GM18519 (cell line): ENCODE measurements at regions not wholly inside any gene's neighbourhood (a gene's known extent, or its start where the extent isn't known, plus 50 kb on each side); places are given as distances from the start of the nearest gene placed in this dataset.
"Not testable (repeated sequence)": the region's sequence is repeated elsewhere in the genome, so short reads cannot be mapped to it uniquely, and the experiment has no call there.

Source experiments
- ATAC-seq: cut with Tn5 transposase; IDR thresholded peaks from one replicate; pipeline ENCODE4 v1.9.1; 2021; ENCODE audit warnings: mild to moderate bottlenecking, moderate library complexity; ENCODE audit not compliant: unreplicated experiment, low FRiP score

DNA sequence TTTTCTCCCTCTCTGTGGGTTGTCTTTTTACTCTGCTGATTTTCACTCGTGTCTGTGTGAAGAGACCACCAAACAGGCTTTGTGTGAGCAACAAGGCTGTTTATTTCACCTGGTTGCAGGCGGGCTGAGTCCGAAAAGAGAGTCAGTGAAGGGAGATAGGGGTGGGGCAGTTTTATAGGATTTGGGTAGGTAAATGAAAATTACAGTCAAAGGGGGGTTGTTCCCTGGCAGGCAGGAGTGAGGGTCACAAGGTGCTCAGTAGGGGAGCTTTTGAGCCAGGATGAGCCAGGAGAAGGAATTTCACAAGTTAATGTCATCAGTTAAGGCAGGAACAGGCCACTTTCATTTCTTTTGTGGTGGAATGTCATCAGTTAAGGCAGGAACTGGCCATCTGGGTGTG, 729.6 kb downstream of the TRHDE start:
- ATAC-seq = not testable (repeated sequence)

DNA sequence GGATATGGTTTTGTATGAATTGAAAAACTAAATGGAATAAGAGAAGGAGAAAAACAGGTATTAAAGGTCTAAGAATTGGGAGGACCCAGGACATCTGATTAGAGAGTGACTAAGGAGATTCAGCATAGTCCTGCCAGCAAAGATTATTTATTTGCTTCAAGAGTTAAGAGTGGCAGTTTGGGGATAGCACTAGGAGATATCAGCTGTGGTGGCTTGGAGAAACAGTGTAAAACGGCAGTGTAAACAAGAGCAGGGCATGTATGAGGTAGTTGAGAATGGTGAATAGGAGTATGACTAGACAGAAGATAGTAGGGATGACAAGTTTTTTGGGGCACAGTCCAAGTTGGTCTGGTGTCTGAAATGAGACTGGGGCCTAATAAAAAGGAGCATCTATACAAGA, 730.3 kb downstream of the TRHDE start:
- not testable (repeated sequence) for ATAC-seq

- not testable (repeated sequence) for ATAC-seq
Measured at GRCh38 chr12:73009138-73009834, 737.1 kb downstream of the TRHDE start.

GRCh38 chr12:73017981-73018380, 745.8 kb downstream of the TRHDE start:
- no peak for ATAC-seq

GRCh38 chr12:73053893-73054292, 781.7 kb downstream of the TRHDE start:
- ATAC-seq = no peak

DNA sequence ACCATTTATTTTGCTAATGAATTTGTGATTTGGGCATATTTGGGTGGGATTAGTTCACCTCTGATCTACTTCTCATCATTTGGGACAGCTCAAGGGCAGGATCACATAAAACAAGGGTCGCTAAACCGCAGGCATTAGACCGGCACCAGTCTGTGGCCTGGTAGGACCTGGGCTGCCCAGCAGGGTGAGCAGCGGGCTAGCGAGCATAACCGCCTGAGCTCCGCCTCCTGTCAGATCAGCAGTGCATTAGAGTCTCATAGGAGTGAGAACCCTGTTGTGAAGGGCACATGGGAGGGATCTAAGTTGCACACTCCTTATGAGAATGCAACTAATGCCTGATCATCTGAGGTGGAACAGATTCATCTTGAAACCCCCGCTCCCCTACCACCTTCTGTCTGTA, 785.3 kb downstream of the TRHDE start:
- no peak for ATAC-seq

GRCh38 chr12:73065913-73066312, 793.7 kb downstream of the TRHDE start:
- ATAC-seq = no peak

GRCh38 chr12:73067616-73068015, 795.4 kb downstream of the TRHDE start:
- ATAC-seq = no peak

GRCh38 chr12:73072214-73072613, 800.0 kb downstream of the TRHDE start:
- no peak for ATAC-seq

DNA sequence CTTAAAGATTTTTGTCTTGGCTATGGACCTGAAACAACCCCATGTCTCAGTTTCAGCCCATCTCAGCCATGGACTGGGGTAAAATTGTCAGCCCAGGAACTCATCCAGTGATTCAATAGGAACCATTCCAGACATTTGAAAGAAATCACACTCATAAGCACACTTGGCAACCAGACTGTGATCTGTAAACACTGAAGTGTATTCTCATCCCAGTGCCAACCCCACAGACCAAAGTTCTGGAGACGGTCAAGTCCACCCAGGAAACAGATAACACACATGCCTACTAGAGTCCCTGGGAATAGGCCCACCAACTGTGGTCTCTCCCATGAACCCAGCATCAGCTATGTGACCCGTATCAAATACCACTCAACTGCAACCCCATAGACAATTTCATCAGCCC, 804.6 kb downstream of the TRHDE start:
- ATAC-seq = no peak

GRCh38 chr12:73083736-73084135, 811.6 kb downstream of the TRHDE start:
- ATAC-seq = no peak

DNA sequence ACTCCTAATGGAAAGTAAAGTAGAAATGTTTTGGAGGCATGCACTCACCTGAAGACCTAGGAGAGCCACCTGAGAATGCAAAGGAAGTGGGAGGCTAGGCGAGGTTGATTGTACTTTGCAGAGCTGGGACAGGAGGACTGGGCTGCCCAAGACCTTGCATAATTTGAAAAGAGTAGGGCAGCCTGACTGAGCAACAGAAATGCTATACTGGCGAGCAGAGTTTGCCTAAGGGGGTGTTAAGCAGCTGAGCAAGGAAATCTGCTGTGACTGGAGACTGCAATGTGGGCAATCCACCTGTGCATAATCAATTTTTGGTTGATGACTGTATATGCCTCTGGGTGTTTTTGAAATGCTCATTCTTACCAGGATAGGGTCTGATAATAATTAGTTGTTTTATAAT, 834.1 kb downstream of the TRHDE start:
- ATAC-seq = no peak

DNA sequence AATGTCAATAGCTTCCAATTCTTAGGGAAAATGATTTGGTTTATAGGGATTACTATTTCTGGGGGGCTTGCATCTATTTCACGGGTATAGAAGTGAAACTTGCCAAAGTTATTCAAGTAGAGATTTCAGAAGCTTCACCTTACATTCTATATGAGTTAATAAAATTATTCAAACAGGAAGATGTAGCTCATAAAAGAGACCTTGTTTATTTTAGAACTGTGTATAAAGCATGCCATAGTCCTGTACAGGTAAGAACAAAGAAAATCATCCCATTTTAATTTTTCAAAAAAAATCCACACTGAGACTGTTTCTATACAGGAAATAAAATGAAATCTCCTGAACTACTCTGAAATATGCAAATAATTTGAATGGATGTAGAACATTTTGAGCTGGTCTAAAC, 834.7 kb downstream of the TRHDE start:
- no peak for ATAC-seq

- ATAC-seq = no peak
Measured at GRCh38 chr12:73110816-73111215, 838.6 kb downstream of the TRHDE start.

GRCh38 chr12:73112035-73112816, 840.1 kb downstream of the TRHDE start:
- ATAC-seq = no peak

GRCh38 chr12:73124480-73124879, 852.3 kb downstream of the TRHDE start:
- no peak for ATAC-seq

DNA sequence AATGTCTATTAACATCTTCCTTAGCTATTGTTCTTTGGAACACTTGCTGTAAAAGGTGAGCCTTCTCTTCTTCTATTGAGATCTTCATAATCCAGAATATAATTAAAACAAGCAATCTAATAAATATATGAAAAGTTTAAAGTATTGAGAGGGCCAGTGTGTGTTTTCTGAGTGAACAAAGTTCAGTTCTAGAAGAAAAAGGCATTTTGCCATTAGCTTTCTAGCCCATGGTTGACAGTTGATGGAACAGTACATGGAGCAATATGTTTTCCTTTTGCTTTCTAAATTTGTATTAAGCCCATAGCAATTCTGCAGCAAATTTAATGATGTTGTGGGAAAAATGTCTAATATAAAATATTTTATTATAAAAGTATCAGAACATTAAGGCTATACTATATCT, 853.0 kb downstream of the TRHDE start:
- no peak for ATAC-seq

DNA sequence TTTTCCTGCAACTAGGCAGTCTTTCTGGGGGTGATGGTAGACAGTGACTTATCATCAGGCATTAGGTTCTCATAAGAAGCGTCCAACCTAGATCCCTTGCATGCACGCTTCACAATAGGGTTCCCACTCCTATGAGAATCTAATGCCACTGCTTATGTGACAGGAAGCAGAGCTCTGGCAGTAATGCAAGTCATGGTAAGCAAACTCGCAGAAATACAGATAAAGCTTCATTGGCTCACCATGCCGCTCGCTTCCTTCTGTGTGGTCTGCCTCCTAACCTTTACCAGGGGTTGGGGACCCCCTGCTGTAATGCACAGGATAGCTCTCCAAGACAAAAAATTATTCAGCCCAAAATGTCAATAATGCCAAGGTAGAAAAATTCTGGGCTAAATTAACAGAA, 864.2 kb downstream of the TRHDE start:
- ATAC-seq = no peak

DNA sequence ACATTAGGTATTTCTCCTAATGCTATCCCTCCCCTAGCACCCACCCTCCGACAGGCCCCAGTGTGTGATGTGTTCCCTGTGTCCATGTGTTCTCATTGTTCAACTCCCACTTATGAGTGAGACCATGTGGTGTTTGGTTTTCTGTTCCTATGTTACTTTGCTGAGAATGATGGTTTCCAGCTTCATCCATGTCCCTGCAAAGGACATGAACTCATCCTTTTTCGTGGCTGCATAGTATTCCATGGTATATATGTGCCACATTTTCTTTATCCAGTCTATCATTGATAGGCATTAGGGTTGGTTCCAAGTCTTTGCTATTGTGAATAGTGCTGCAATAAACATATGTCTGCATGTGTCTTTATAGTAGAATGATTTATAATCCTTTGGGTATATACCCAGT, 867.5 kb downstream of the TRHDE start:
- not testable (repeated sequence) for ATAC-seq

- no peak for ATAC-seq
Measured at GRCh38 chr12:73158341-73158740, 886.2 kb downstream of the TRHDE start.

- no peak for ATAC-seq
Measured at GRCh38 chr12:73159954-73160353, 887.8 kb downstream of the TRHDE start.

GRCh38 chr12:73161970-73162369, 889.8 kb downstream of the TRHDE start:
- no peak for ATAC-seq
